Lung (tissue), 11 donors: ENCODE measurements at regions not wholly inside any gene's neighbourhood (a gene's known extent, or its start where the extent isn't known, plus 50 kb on each side); places are given as distances from the start of the nearest gene placed in this dataset.

ENCODE experiments used
- ATAC-seq: fragments of 200-7000 bp; cut with Tn5 transposase; one replicate; pipeline ENCODE4 v1.9.1; 2020; ENCODE audit warnings: moderate number of reproducible peaks; ENCODE audit not compliant: insufficient read depth, low FRiP score
- DNase-seq, 3 donors: peaks; one replicate each; pipeline ENCODE4 v3.0.0-alpha.2; 2013 to 2017
- H3K27ac ChIP-seq, 2 donors: one replicate each; pipeline ENCODE4 v1.5.1; 2013; ENCODE audit warnings: mild to moderate bottlenecking in 2 of 2, moderate library complexity in 2 of 2, control low read depth in 1 of 2, inconsistent platforms in 1 of 2, low read depth in 1 of 2, low read length in 1 of 2
- H3K27me3 ChIP-seq, 3 donors: one replicate each; pipeline ENCODE4 v1.5.1; 2013; ENCODE audit warnings: low read length in 2 of 3; ENCODE audit not compliant: control insufficient read depth in 3 of 3, insufficient read depth in 3 of 3
- H3K36me3 ChIP-seq, 4 donors: one replicate each; pipeline ENCODE4 v1.5.1; 2013; ENCODE audit warnings: low read length in 4 of 4, mild to moderate bottlenecking in 1 of 4, moderate library complexity in 1 of 4; ENCODE audit not compliant: control insufficient read depth in 4 of 4, insufficient read depth in 4 of 4
- H3K4me1 ChIP-seq, 5 donors: one replicate each; pipeline ENCODE4 v1.5.1; 2013; ENCODE audit warnings: low read length in 5 of 5, mild to moderate bottlenecking in 2 of 5, moderate library complexity in 1 of 5; ENCODE audit not compliant: control insufficient read depth in 5 of 5, insufficient read depth in 5 of 5
- H3K4me3 ChIP-seq: one replicate; pipeline ENCODE4 v1.5.1; 2013; ENCODE audit warnings: mild to moderate bottlenecking, control low read depth, moderate library complexity
- H3K9ac ChIP-seq, 2 donors: one replicate each; pipeline ENCODE4 v1.5.1; 2013; ENCODE audit warnings: low read length in 2 of 2, control low read depth in 1 of 2; ENCODE audit not compliant: insufficient read depth in 1 of 2
- H3K9me3 ChIP-seq, 4 donors: one replicate each; pipeline ENCODE4 v1.5.1; 2013; ENCODE audit warnings: low read length in 3 of 4, mild to moderate bottlenecking in 1 of 4, moderate library complexity in 1 of 4; ENCODE audit not compliant: control insufficient read depth in 4 of 4, insufficient read depth in 3 of 4
- WGBS, 2 donors: extraction: QIAGEN DNeasy Blood & Tissue Kit; methylation state at CpG; one replicate each; pipeline ENCODE4 v1.1.7; 2013; 5-methylcytosine and 5-hydroxymethylcytosine counted together
- TF ChIP-seq, protein P1 (sequence below): IDR thresholded peaks from 2 replicates; pipeline ENCODE4 v1.5.1; 2012; ENCODE audit warnings: mild to moderate bottlenecking; ENCODE audit errors: control extremely low read depth, extremely low read depth
- donor health status: control.
- donor health status: control.
- donor health status: Bipolar disorder and iron deficiency.
- donor health status: healthy.
- donor health status: DM: yes; HTN: yes; CAD: no.

DNA sequence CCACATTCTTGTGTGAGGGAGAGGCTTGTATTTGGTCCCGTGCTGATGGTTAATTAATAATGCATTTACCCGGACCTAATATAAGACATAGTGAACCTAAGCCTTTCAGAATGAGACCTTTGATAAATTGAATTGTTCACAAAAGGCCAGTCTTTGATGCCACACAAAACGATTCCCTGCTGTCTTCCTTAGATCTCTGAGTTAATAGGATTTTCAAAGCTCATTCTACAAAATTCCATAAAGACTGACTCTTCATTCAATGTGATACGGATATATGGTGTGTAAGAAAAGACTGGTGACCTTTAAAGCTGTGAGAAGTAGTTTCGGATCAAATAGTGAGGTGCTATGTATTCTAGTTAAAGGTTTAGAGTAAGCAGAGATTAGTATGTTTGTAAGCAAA lies 254.3 kb downstream of the PDHA2 start:
- H3K4me3 ChIP-seq, result no peak overlapping the region
- 69 to 81% methylated on average over 5 of the region's 5 CpGs for WGBS, 2 donors
- H3K27ac ChIP-seq, result no peak overlapping the region
- H3K9ac ChIP-seq, result no peak overlapping the region
- DNase-seq (no peak), ATAC-seq (no peak)
- no peaks in the 10 kb centered on the region for H3K4me1 ChIP-seq
- TF ChIP-seq, protein P1, sequence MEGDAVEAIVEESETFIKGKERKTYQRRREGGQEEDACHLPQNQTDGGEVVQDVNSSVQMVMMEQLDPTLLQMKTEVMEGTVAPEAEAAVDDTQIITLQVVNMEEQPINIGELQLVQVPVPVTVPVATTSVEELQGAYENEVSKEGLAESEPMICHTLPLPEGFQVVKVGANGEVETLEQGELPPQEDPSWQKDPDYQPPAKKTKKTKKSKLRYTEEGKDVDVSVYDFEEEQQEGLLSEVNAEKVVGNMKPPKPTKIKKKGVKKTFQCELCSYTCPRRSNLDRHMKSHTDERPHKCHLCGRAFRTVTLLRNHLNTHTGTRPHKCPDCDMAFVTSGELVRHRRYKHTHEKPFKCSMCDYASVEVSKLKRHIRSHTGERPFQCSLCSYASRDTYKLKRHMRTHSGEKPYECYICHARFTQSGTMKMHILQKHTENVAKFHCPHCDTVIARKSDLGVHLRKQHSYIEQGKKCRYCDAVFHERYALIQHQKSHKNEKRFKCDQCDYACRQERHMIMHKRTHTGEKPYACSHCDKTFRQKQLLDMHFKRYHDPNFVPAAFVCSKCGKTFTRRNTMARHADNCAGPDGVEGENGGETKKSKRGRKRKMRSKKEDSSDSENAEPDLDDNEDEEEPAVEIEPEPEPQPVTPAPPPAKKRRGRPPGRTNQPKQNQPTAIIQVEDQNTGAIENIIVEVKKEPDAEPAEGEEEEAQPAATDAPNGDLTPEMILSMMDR, result no peak
- H3K9me3 ChIP-seq, result no peaks in the 10 kb centered on the region
- no peaks in the 10 kb centered on the region for H3K36me3 ChIP-seq
- no peaks in the 10 kb centered on the region for H3K27me3 ChIP-seq

DNA sequence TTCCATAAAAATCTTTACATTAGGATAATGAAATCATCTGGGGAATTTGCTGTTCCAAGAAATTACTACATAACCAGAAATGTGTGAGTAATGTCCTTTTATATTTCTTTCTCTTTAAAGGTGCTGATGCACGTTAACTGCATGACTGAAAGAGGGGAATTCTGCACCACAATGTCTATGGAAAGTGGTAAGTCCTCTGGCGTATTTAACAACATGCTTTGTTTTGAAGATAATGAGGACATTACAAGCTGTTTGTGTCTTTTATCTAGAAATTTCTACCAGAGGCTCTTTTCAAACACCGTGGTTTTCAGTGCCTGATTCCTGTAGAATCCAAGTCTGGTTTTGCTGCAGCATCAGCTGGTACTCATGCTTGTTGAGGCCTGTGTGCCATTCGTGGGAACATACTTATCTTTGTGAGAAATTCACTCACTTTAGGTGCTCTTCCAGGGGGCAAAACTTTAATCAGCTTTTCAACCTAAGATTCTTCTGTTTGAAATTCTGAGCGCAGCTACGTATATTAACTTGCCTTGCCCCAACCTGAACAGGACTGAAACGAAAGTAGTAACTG lies 257.2 kb downstream of the PDHA2 start:
- ATAC-seq (no peak), DNase-seq (no peak)
- H3K36me3 ChIP-seq, result no peaks in the 10 kb centered on the region
- no peak overlapping the region for H3K9ac ChIP-seq
- H3K4me1 ChIP-seq, result no peaks in the 10 kb centered on the region
- H3K27me3 ChIP-seq, result no peaks in the 10 kb centered on the region
- no peak overlapping the region for H3K4me3 ChIP-seq
- WGBS, 2 donors, result 81 to 88% methylated on average over 7 of the region's 7 CpGs
- TF ChIP-seq, protein P1, result no peak
- H3K27ac ChIP-seq, result no peak overlapping the region
- no peaks in the 10 kb centered on the region for H3K9me3 ChIP-seq

DNA sequence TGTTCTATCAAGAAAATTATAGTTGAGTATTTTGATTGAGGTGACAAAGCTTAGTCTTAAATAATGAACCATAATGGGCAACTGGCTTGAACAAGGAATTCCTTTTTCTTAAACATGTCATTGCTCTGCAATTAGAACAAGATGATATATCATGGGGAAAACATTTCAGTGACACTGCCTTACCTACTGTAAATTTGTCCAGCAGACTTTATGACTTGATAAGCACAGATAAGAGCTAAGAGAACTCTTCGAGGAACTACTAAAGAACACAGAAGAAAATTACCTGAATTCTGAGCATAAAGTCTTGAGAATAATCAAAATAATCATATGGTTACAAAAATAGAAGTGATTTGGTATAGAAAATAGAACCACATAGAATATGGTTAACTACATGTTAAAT lies 257.8 kb downstream of the PDHA2 start:
- Histone ChIP-seq H3K4me1 (no peaks in the 10 kb centered on the region), H3K27ac (no peak overlapping the region), H3K4me3 (no peak overlapping the region), H3K9ac (no peak overlapping the region), H3K36me3 (no peaks in the 10 kb centered on the region), H3K9me3 (no peaks in the 10 kb centered on the region), H3K27me3 (no peaks in the 10 kb centered on the region)
- DNase-seq, result no peak
- ATAC-seq, result no peak
- TF ChIP-seq, protein P1, result no peak
- WGBS, 2 donors, result 78 to 82% methylated on average over 1 of the region's 1 CpG

DNA sequence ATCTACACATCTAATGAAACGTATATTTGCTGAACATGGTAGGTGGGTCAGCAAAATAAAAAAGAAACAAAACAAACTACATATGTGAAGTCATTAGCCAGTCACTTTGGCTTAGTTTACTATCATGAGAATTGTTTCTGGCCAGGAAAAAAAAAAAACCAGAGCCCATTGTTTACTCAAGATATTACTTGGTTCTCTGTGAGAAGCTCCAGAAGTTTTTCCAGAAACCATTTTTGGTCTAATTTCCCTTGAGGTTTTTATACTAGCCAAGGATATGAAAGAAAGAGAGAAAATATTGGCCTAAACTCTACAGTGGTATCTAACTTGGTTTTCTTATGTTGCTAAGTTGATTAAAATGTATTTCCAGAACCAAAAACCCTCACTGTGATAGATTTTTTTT lies 259.1 kb downstream of the PDHA2 start:
- DNase-seq, result no peak
- 67 to 76% methylated on average over 1 of the region's 1 CpG for WGBS, 2 donors
- H3K27ac ChIP-seq, result no peak overlapping the region
- no peaks in the 10 kb centered on the region for H3K4me1 ChIP-seq
- ATAC-seq, result no peak
- no peaks in the 10 kb centered on the region for H3K36me3 ChIP-seq
- H3K9ac ChIP-seq, result no peak overlapping the region
- H3K9me3 ChIP-seq, result no peaks in the 10 kb centered on the region
- H3K27me3 ChIP-seq, result no peaks in the 10 kb centered on the region
- H3K4me3 ChIP-seq, result no peak overlapping the region
- TF ChIP-seq, protein P1, result no peak
